Breast epithelium (tissue), 3 donors: ENCODE measurements at regions not wholly inside any gene's neighbourhood (a gene's known extent, or its start where the extent isn't known, plus 50 kb on each side); places are given as distances from the start of the nearest gene placed in this dataset.
"Not testable (repeated sequence)": the region's sequence is repeated elsewhere in the genome, so short reads cannot be mapped to it uniquely, and the experiment has no call there.

ENCODE experiments used
- CTCF ChIP-seq, 3 donors: fragments of 450-650 bp; IDR thresholded peaks; one replicate each; pipeline ENCODE4 v1.5.1; 2016 to 2017; ENCODE audit warnings: antibody characterized with exemption in 3 of 3, mild to moderate bottlenecking in 3 of 3, moderate library complexity in 3 of 3
- POLR2A ChIP-seq: fragments of 450-650 bp; IDR thresholded peaks from one replicate; pipeline ENCODE4 v1.6.1; 2016; ENCODE audit warnings: antibody characterized with exemption, mild to moderate bottlenecking, moderate library complexity
- POLR2AphosphoS5 ChIP-seq, 3 donors: sonication (generic); formaldehyde crosslinking; IDR thresholded peaks; one replicate each; pipeline ENCODE4 v1.6.1; 2017; ENCODE audit warnings: antibody characterized with exemption in 3 of 3

DNA sequence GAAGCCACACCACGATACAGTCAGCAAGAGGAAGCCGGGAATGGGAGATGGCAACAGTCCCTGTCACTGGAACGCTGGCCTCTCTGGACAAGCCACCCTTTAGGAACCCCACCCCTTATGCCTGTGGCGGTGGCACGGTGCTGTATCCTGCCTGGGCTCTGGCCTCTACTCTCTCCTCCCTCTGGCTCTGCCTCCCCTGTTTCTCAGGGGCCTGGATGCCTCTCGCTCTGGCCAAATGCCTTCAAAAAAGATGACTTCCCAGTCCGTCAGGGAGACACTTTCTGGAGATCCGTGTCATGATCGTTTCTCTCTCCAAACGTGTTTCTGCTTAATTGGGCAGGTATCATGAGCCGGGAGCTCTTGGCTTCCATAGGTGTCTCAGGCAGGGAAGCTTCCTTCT, 99.1 kb upstream of the FOXD4L5 start:
- not testable (repeated sequence) for TF ChIP-seq POLR2AphosphoS5 (IDR thresholded peaks at IDR 0.05); CTCF (IDR thresholded peaks at IDR 0.05); POLR2A
